ENCODE measurements at regions not wholly inside any gene's neighbourhood (a gene's known extent, or its start where the extent isn't known, plus 50 kb on each side); places are given as distances from the start of the nearest gene placed in this dataset.

DNA sequence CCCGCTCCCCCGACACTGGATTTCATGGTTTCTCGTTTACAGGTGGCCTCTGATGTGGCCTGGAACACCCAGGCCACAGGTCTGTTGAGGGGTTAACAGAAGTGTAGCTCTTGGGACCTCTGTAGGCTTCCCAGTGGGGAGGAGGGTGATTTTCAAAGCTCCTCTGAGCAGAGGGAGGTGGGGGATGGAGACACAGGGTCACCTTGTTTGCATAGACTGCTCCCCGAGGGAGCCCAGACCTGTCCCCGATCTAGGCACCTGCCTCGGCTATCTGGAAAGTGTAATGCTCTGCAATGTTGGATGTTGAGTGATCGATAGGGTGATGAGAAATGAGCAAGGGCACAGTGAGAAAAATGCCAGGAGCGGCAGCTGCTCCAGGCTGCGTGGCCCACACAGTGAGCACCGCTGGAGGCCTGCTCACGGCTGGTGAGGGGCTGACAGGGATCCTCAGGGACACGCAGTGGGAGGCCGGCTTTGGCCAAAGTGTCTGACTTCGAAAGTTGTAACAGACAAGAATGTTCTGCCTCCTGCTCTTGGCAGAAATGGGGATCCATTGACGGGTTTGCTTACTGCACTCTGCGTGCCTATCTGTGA is 594.1 kb downstream of the BRD1 start:
- FAIRE-seq (no peak), DNase-seq (ENCODE audit: low spot score) (no peak), ATAC-seq (no peak)
- Histone ChIP-seq H3K9ac (ENCODE audit: insufficient read depth, low read depth, low read length) (no peak overlapping the region), H3K79me2 (ENCODE audit: insufficient read depth, low read length) (no peaks in the 10 kb centered on the region), H3K27me3 (ENCODE audit: control insufficient read depth in 1 of 2, insufficient read depth in 2 of 2, low read length in 2 of 2) (peaks cover 6 to 38% of the 10 kb centered on the region in 2 experiments; a peak in 4 of 5 replicates), H3K9me3 (ENCODE audit: low read length) (no peaks in the 10 kb centered on the region), H3K36me3 (replicated peaks in 1 of 2; ENCODE audit: control insufficient read depth in 1 of 2, insufficient read depth in 2 of 2, low read length in 2 of 2) (no peaks in the 10 kb centered on the region), H3K4me3 (replicated peaks in 1 of 3; ENCODE audit: insufficient read depth in 1 of 3, low read depth in 2 of 3, low read length in 3 of 3) (no peak overlapping the region), H3K4me2 (ENCODE audit: low read depth, low read length) (no peak overlapping the region), H4K20me1 (ENCODE audit: insufficient read depth, low read length) (no peaks in the 10 kb centered on the region), H3K27ac (ENCODE audit: extremely low read length, insufficient read depth, low read length) (no peak overlapping the region), H2AFZ (ENCODE audit: low read length) (no peak overlapping the region), H3K4me1 (ENCODE audit: insufficient read depth, low read length) (no peaks in the 10 kb centered on the region)
- BruUV-seq (replicated peaks), result no TSS peak
- no peak for TF ChIP-seq ZNF17 (CRISPR knock-in tag; IDR thresholded peaks at IDR 0.05)
- TF ChIP-seq, protein P1, sequence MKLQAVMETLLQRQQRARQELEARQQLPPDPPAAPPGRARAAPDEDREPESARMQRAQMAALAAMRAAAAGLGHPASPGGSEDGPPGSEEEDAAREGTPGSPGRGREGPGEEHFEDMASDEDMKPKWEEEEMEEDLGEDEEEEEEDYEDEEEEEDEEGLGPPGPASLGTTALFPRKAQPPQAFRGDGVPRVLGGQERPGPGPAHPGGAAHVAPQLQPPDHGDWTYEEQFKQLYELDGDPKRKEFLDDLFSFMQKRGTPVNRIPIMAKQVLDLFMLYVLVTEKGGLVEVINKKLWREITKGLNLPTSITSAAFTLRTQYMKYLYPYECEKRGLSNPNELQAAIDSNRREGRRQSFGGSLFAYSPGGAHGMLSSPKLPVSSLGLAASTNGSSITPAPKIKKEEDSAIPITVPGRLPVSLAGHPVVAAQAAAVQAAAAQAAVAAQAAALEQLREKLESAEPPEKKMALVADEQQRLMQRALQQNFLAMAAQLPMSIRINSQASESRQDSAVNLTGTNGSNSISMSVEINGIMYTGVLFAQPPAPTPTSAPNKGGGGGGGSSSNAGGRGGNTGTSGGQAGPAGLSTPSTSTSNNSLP (IDR thresholded peaks at IDR 0.05; ENCODE audit: low read depth, low read length), result no peak
- TF ChIP-seq ZNF292 (CRISPR knock-in tag; IDR thresholded peaks at IDR 0.05; ENCODE audit: borderline replicate concordance, low read depth), result no peak
- TF ChIP-seq ZSCAN9 (CRISPR knock-in tag; IDR thresholded peaks at IDR 0.05; ENCODE audit: borderline replicate concordance), result no peak
- no peak for TF ChIP-seq KMT2A (CRISPR knock-in tag; IDR thresholded peaks at IDR 0.05)
- TF ChIP-seq, protein P2, sequence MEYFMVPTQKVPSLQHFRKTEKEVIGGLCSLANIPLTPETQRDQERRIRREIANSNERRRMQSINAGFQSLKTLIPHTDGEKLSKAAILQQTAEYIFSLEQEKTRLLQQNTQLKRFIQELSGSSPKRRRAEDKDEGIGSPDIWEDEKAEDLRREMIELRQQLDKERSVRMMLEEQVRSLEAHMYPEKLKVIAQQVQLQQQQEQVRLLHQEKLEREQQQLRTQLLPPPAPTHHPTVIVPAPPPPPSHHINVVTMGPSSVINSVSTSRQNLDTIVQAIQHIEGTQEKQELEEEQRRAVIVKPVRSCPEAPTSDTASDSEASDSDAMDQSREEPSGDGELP (IDR thresholded peaks at IDR 0.05; ENCODE audit: borderline replicate concordance, low read depth), result no peak
- TF ChIP-seq, protein P3, sequence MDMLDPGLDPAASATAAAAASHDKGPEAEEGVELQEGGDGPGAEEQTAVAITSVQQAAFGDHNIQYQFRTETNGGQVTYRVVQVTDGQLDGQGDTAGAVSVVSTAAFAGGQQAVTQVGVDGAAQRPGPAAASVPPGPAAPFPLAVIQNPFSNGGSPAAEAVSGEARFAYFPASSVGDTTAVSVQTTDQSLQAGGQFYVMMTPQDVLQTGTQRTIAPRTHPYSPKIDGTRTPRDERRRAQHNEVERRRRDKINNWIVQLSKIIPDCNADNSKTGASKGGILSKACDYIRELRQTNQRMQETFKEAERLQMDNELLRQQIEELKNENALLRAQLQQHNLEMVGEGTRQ (IDR thresholded peaks at IDR 0.05; ENCODE audit: low read depth, low read length), result no peak
- TF ChIP-seq, protein P3 (CRISPR knock-in tag; IDR thresholded peaks at IDR 0.05; ENCODE audit: borderline replicate concordance), result no peak
- TF ChIP-seq ELF3 (CRISPR knock-in tag; IDR thresholded peaks at IDR 0.05), result no peak
- TF ChIP-seq ZZZ3 (CRISPR knock-in tag; IDR thresholded peaks at IDR 0.05; ENCODE audit: borderline replicate concordance), result no peak
- TF ChIP-seq MED8 (CRISPR knock-in tag; IDR thresholded peaks at IDR 0.05; ENCODE audit: insufficient replicate concordance), result no peak
- no peak for TF ChIP-seq GATA4 (IDR thresholded peaks at IDR 0.05; ENCODE audit: borderline replicate concordance, low read depth)
- WGBS (ENCODE audit: low lambda C conversion rate), result 8% methylated on average over 9 of the region's 16 CpGs
- ChIA-PET POLR2A (no interaction called here), CTCF (ENCODE audit: low intra/inter-chr PET ratio, low total read pairs) (no interaction called here)
- intact Hi-C loops (cut with micrococcal nuclease; ENCODE audit: unreplicated experiment) (no loop called here), in situ Hi-C loops (cut with HindIII; ENCODE audit: extremely low pct_ligation_motif_present, low pct_unique_long_range_greater_than_20kb) (no loop called here)

Data from HepG2 (cell line).